Body of pancreas (tissue), 4 donors: ENCODE measurements at regions not wholly inside any gene's neighbourhood (a gene's known extent, or its start where the extent isn't known, plus 50 kb on each side); places are given as distances from the start of the nearest gene placed in this dataset.

Experiments used
- POLR2A ChIP-seq, 3 donors: fragments of 450-650 bp; IDR thresholded peaks; one replicate each; pipeline ENCODE4 v1.6.1; 2016; ENCODE audit warnings: antibody characterized with exemption in 3 of 3, mild to moderate bottlenecking in 2 of 3
- TF ChIP-seq, protein P1 (sequence below), 7 experiments: fragments of 450-650 bp in 4 of 7; fragments of 200-600 bp in 3 of 7; sonication (generic) in 3 of 7; IDR thresholded peaks; one replicate each; pipeline ENCODE4 v1.5.1; 2016 to 2019; ENCODE audit warnings: antibody characterized with exemption in 7 of 7

DNA sequence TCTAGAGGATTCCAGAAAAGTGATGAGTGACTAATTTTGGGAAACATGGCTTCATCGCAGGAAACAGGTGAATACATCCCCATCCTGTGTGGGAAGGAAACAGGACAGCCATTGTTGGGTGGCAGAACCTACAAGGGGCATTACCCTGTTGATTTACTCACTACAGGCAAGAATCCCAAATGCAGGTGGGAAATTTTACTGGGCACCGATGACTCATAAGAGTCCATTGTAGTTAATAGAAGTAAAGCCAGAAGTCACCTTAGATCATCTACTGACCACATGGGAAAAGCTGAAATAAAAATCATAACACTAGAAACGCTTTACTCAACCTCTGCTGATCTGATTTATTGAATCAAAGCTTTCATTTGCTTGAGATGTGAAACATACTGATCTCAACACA lies 136.4 kb downstream of the TRIML1 start:
- TF ChIP-seq, protein P1, sequence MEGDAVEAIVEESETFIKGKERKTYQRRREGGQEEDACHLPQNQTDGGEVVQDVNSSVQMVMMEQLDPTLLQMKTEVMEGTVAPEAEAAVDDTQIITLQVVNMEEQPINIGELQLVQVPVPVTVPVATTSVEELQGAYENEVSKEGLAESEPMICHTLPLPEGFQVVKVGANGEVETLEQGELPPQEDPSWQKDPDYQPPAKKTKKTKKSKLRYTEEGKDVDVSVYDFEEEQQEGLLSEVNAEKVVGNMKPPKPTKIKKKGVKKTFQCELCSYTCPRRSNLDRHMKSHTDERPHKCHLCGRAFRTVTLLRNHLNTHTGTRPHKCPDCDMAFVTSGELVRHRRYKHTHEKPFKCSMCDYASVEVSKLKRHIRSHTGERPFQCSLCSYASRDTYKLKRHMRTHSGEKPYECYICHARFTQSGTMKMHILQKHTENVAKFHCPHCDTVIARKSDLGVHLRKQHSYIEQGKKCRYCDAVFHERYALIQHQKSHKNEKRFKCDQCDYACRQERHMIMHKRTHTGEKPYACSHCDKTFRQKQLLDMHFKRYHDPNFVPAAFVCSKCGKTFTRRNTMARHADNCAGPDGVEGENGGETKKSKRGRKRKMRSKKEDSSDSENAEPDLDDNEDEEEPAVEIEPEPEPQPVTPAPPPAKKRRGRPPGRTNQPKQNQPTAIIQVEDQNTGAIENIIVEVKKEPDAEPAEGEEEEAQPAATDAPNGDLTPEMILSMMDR (IDR thresholded peaks at IDR 0.05) = no peak
- no peak for TF ChIP-seq POLR2A (IDR thresholded peaks at IDR 0.05)
